WTC11 (cell line): ENCODE measurements at regions not wholly inside any gene's neighbourhood (a gene's known extent, or its start where the extent isn't known, plus 50 kb on each side); places are given as distances from the start of the nearest gene placed in this dataset.

Experiments used
- ATAC-seq: fragments of 200-7000 bp; cut with Tn5 transposase; 2 replicates; pipeline ENCODE4 v1.10.0; 2021; ENCODE audit warnings: mild to moderate bottlenecking, moderate library complexity
- CTCF ChIA-PET: fragments of 300-600 bp; sonication (Branson Sonifier 250); formaldehyde crosslinking; loops from one replicate; lab custom pipeline; 2021; ENCODE audit warnings: antibody characterized with exemption; lab: Charles Lee
- POLR2A ChIA-PET: fragments of 350-600 bp; sonication (Branson Sonifier 250); formaldehyde crosslinking; loops from one replicate; lab custom pipeline; 2021; ENCODE audit warnings: antibody characterized with exemption; lab: Charles Lee
- DNase-seq: peaks from one replicate; pipeline ENCODE4 v3.0.0; 2021; ENCODE audit warnings: low spot score
- H3K27ac Mint-ChIP-seq: 2 replicates; pipeline ENCODE4 v1.8.0; 2021; ENCODE audit warnings: mixed read lengths
- H3K27me3 Mint-ChIP-seq: 2 replicates; pipeline ENCODE4 v1.8.0; 2021; ENCODE audit warnings: low read depth, mild to moderate bottlenecking, moderate library complexity, mixed read lengths
- H3K36me3 Mint-ChIP-seq: 2 replicates; pipeline ENCODE4 v1.8.0; 2021; ENCODE audit warnings: mixed read lengths
- H3K4me1 Mint-ChIP-seq: 2 replicates; pipeline ENCODE4 v1.8.0; 2022; ENCODE audit warnings: mixed read lengths
- H3K4me3 Mint-ChIP-seq: 2 replicates; pipeline ENCODE4 v1.8.0; 2021; ENCODE audit warnings: mild to moderate bottlenecking, moderate library complexity, mixed read lengths
- H3K9me3 Mint-ChIP-seq: 2 replicates; pipeline ENCODE4 v1.8.0; 2021; ENCODE audit warnings: mixed read lengths
- ELF4 ChIP-seq: sonication (generic); formaldehyde crosslinking; IDR thresholded peaks from 2 replicates; pipeline ENCODE4 v1.8.1; 2022; ENCODE audit warnings: low read depth, mild to moderate bottlenecking, moderate library complexity, missing genetic modification reagents
- EMX1 ChIP-seq: fragments of 250-450 bp; sonication (Bioruptor Pico); IDR thresholded peaks from 2 replicates; pipeline ENCODE4 v1.8.0; 2021; ENCODE audit warnings: mild to moderate bottlenecking
- FOXK1 ChIP-seq: sonication (generic); formaldehyde crosslinking; IDR thresholded peaks from 2 replicates; pipeline ENCODE4 v1.8.0; 2022; ENCODE audit warnings: mild to moderate bottlenecking, moderate library complexity, missing genetic modification reagents
- HMGXB4 ChIP-seq: sonication (generic); formaldehyde crosslinking; IDR thresholded peaks from 2 replicates; pipeline ENCODE4 v1.8.1; 2023; ENCODE audit warnings: mild to moderate bottlenecking, moderate library complexity, missing genetic modification reagents
- MXD4 ChIP-seq: fragments of 250-450 bp; sonication (Bioruptor Pico); IDR thresholded peaks from 2 replicates; pipeline ENCODE4 v1.8.0; 2021; ENCODE audit warnings: mild to moderate bottlenecking, moderate library complexity, borderline replicate concordance
- PRDM15 ChIP-seq: sonication (generic); formaldehyde crosslinking; IDR thresholded peaks from 2 replicates; pipeline ENCODE4 v1.8.0; 2022; ENCODE audit warnings: missing genetic modification reagents
- RELA ChIP-seq: sonication (generic); formaldehyde crosslinking; IDR thresholded peaks from 2 replicates; pipeline ENCODE4 v1.8.1; 2022; ENCODE audit warnings: missing genetic modification reagents, mild to moderate bottlenecking, borderline replicate concordance
- RORB ChIP-seq: fragments of 250-450 bp; sonication (Bioruptor Pico); IDR thresholded peaks from 2 replicates; pipeline ENCODE4 v1.9.0; 2021; ENCODE audit warnings: mild to moderate bottlenecking
- SP1 ChIP-seq: sonication (generic); formaldehyde crosslinking; conservative IDR thresholded peaks from 2 replicates; pipeline ENCODE4 v1.8.1; 2022; ENCODE audit warnings: missing genetic modification reagents
- TCF7 ChIP-seq: sonication (generic); formaldehyde crosslinking; IDR thresholded peaks from 2 replicates; pipeline ENCODE4 v1.8.0; 2022; ENCODE audit warnings: mild to moderate bottlenecking, low read depth, missing genetic modification reagents, moderate library complexity
- TP53 ChIP-seq: sonication (generic); formaldehyde crosslinking; IDR thresholded peaks from 2 replicates; pipeline ENCODE4 v1.8.1; 2023; ENCODE audit warnings: mild to moderate bottlenecking, missing genetic modification reagents
- ZNF396 ChIP-seq: fragments of 250-450 bp; sonication (Bioruptor Pico); IDR thresholded peaks from 2 replicates; pipeline ENCODE4 v1.8.0; 2021; ENCODE audit warnings: mild to moderate bottlenecking, moderate library complexity, borderline replicate concordance
- ZNF416 ChIP-seq: fragments of 250-450 bp; sonication (Bioruptor Pico); IDR thresholded peaks from 2 replicates; pipeline ENCODE4 v1.9.0; 2021; ENCODE audit warnings: mild to moderate bottlenecking, inconsistent platforms
- ZNF671 ChIP-seq: fragments of 250-450 bp; sonication (Bioruptor Pico); IDR thresholded peaks from 2 replicates; pipeline ENCODE4 v1.8.0; 2021; ENCODE audit warnings: mild to moderate bottlenecking
- TF ChIP-seq, protein P1 (sequence below): sonication (generic); formaldehyde crosslinking; IDR thresholded peaks from 2 replicates; pipeline ENCODE4 v1.8.0; 2022; ENCODE audit warnings: mild to moderate bottlenecking, missing genetic modification reagents
- TF ChIP-seq, protein P2 (sequence below): sonication (generic); formaldehyde crosslinking; IDR thresholded peaks from 2 replicates; pipeline ENCODE4 v1.8.1; 2023; ENCODE audit warnings: mild to moderate bottlenecking, missing genetic modification reagents, borderline replicate concordance
- TF ChIP-seq, protein P3 (sequence below): sonication (generic); formaldehyde crosslinking; IDR thresholded peaks from 2 replicates; pipeline ENCODE4 v1.8.1; 2022; ENCODE audit warnings: mild to moderate bottlenecking, missing genetic modification reagents, moderate library complexity, borderline replicate concordance

DNA sequence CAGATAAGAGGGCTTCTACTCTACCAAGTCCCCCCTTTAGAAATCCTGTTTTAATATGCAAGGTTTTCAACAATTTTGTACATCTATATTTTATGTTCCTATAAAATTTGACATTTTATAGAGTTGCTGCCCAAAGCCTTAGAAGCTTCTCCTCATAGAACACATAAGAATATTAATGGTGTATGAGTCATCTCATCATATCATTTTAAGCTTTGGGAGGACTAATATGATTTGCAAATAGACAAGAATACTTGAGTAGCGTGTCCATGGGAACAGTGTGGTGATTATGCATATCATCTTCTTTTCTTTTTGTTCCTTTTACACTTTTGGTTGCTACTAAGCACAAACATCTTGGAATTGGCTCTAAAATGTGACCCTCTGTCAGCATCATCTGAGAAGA, 56.7 kb upstream of the HUWE1 start:
- ATAC-seq, result no peak
- Mint-ChIP-seq H3K4me1 (peaks cover 4% of the 10 kb centered on the region), H3K4me3 (no peak overlapping the region), H3K27ac (no peak overlapping the region), H3K9me3 (no peaks in the 10 kb centered on the region), H3K36me3 (no peaks in the 10 kb centered on the region), H3K27me3 (no peaks in the 10 kb centered on the region)
- TF ChIP-seq TP53 (CRISPR knock-in tag) (no peak), ZNF671 (CRISPR knock-in tag) (no peak), ELF4 (CRISPR knock-in tag) (no peak), TCF7 (no peak), MXD4 (CRISPR knock-in tag) (no peak), EMX1 (CRISPR knock-in tag) (no peak)
- no peak for DNase-seq
- ChIA-PET CTCF (no interaction called here), POLR2A (no interaction called here)

DNA sequence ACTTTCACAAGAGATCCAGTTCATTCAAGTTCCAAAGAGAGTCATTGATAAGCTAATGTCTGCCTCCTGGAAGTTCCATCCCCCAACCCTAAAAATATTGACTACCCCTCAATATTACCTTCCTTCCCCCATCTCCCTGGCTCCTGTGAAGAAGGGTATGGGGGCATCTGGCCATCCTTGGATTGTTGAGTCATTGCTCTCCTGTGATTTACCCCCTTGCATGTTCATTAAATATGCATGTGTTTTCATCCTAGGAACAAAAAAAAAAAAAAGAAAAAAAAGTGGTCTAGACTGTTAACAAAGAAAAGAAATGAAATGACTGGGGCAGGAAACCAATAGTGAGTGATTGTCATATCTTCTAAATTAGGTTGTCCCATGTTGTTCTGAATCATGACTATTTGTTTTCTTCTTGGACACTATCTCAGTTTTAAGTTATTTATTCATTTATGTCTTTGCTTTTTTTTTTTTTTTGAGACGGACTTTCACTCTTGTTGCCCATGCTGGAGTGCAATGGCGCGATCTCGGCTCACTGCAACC, 51.9 kb upstream of the HUWE1 start:
- POLR2A ChIA-PET, result no interaction called here
- Mint-ChIP-seq H3K36me3 (no peaks in the 10 kb centered on the region), H3K27me3 (no peaks in the 10 kb centered on the region), H3K4me1 (peaks cover 4% of the 10 kb centered on the region), H3K27ac (no peak overlapping the region), H3K9me3 (peaks cover 2% of the 10 kb centered on the region; the same call in 1 of the 2 replicates), H3K4me3 (no peak overlapping the region)
- ATAC-seq (no peak), DNase-seq (no peak)
- CTCF ChIA-PET, result no interaction called here
- TF ChIP-seq, protein P1, sequence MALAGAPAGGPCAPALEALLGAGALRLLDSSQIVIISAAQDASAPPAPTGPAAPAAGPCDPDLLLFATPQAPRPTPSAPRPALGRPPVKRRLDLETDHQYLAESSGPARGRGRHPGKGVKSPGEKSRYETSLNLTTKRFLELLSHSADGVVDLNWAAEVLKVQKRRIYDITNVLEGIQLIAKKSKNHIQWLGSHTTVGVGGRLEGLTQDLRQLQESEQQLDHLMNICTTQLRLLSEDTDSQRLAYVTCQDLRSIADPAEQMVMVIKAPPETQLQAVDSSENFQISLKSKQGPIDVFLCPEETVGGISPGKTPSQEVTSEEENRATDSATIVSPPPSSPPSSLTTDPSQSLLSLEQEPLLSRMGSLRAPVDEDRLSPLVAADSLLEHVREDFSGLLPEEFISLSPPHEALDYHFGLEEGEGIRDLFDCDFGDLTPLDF (CRISPR knock-in tag), result no peak
- TF ChIP-seq RORB (CRISPR knock-in tag), result no peak
- no peak for TF ChIP-seq HMGXB4
- no peak for TF ChIP-seq MXD4 (CRISPR knock-in tag)
- TF ChIP-seq, protein P2, sequence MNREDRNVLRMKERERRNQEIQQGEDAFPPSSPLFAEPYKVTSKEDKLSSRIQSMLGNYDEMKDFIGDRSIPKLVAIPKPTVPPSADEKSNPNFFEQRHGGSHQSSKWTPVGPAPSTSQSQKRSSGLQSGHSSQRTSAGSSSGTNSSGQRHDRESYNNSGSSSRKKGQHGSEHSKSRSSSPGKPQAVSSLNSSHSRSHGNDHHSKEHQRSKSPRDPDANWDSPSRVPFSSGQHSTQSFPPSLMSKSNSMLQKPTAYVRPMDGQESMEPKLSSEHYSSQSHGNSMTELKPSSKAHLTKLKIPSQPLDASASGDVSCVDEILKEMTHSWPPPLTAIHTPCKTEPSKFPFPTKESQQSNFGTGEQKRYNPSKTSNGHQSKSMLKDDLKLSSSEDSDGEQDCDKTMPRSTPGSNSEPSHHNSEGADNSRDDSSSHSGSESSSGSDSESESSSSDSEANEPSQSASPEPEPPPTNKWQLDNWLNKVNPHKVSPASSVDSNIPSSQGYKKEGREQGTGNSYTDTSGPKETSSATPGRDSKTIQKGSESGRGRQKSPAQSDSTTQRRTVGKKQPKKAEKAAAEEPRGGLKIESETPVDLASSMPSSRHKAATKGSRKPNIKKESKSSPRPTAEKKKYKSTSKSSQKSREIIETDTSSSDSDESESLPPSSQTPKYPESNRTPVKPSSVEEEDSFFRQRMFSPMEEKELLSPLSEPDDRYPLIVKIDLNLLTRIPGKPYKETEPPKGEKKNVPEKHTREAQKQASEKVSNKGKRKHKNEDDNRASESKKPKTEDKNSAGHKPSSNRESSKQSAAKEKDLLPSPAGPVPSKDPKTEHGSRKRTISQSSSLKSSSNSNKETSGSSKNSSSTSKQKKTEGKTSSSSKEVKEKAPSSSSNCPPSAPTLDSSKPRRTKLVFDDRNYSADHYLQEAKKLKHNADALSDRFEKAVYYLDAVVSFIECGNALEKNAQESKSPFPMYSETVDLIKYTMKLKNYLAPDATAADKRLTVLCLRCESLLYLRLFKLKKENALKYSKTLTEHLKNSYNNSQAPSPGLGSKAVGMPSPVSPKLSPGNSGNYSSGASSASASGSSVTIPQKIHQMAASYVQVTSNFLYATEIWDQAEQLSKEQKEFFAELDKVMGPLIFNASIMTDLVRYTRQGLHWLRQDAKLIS (CRISPR knock-in tag), result no peak
- no peak for TF ChIP-seq PRDM15 (CRISPR knock-in tag)
- TF ChIP-seq RELA (CRISPR knock-in tag), result no peak
- no peak for TF ChIP-seq ZNF396 (CRISPR knock-in tag)
- no peak for TF ChIP-seq SP1 (CRISPR knock-in tag)
- TF ChIP-seq TP53 (CRISPR knock-in tag), result no peak
- TF ChIP-seq, protein P3, sequence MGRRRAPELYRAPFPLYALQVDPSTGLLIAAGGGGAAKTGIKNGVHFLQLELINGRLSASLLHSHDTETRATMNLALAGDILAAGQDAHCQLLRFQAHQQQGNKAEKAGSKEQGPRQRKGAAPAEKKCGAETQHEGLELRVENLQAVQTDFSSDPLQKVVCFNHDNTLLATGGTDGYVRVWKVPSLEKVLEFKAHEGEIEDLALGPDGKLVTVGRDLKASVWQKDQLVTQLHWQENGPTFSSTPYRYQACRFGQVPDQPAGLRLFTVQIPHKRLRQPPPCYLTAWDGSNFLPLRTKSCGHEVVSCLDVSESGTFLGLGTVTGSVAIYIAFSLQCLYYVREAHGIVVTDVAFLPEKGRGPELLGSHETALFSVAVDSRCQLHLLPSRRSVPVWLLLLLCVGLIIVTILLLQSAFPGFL (CRISPR knock-in tag), result no peak
- TF ChIP-seq ZNF416 (CRISPR knock-in tag), result no peak
- TF ChIP-seq FOXK1, result no peak
